ENCODE measurements at regions not wholly inside any gene's neighbourhood (a gene's known extent, or its start where the extent isn't known, plus 50 kb on each side); places are given as distances from the start of the nearest gene placed in this dataset.

- FAIRE-seq: no peak
- no peaks in the 10 kb centered on the region for H3K9me3 ChIP-seq (ENCODE audit: control insufficient read depth in 2 of 3, insufficient read depth in 1 of 3, low read length in 3 of 3)
- H3K27me3 ChIP-seq (ENCODE audit: control insufficient read depth, insufficient read depth, low read length): no peaks in the 10 kb centered on the region
- H3K4me3 ChIP-seq (ENCODE audit: low read length in 3 of 3): no peak overlapping the region
- no peaks in the 10 kb centered on the region for H3K36me3 ChIP-seq (ENCODE audit: control insufficient read depth in 2 of 3, insufficient read depth in 3 of 3, low read length in 3 of 3)
- no peak overlapping the region for H3K9ac ChIP-seq (ENCODE audit: low read length in 3 of 3)
- no peak for DNase-seq
- intact Hi-C loops (cut with DNase I): no loop called here
- no peak for TF ChIP-seq CTCF (IDR thresholded peaks at IDR 0.05; ENCODE audit: borderline replicate concordance, extremely low read depth, insufficient read depth)
- H3K4me1 ChIP-seq (ENCODE audit: control insufficient read depth in 2 of 3, insufficient read depth in 2 of 3, low read depth in 1 of 3, low read length in 3 of 3): no peaks in the 10 kb centered on the region
- no peak overlapping the region for H3K27ac ChIP-seq (ENCODE audit: low read depth in 2 of 2, low read length in 2 of 2)
These were observed 1686.4 kb downstream of the GRIK2 start for GRCh38 chr6:103079867-103080266.

GRCh38 chr6:103062136-103062535, 1668.6 kb downstream of the GRIK2 start:
- H3K9ac ChIP-seq (ENCODE audit: low read length in 3 of 3): no peak overlapping the region
- no peak for TF ChIP-seq CTCF (IDR thresholded peaks at IDR 0.05; ENCODE audit: borderline replicate concordance, extremely low read depth, insufficient read depth)
- no peaks in the 10 kb centered on the region for H3K36me3 ChIP-seq (ENCODE audit: control insufficient read depth in 2 of 3, insufficient read depth in 3 of 3, low read length in 3 of 3)
- H3K27ac ChIP-seq (ENCODE audit: low read depth in 2 of 2, low read length in 2 of 2): no peak overlapping the region
- H3K4me1 ChIP-seq (ENCODE audit: control insufficient read depth in 2 of 3, insufficient read depth in 2 of 3, low read depth in 1 of 3, low read length in 3 of 3): no peaks in the 10 kb centered on the region
- no peak overlapping the region for H3K4me3 ChIP-seq (ENCODE audit: low read length in 3 of 3)
- no peaks in the 10 kb centered on the region for H3K27me3 ChIP-seq (ENCODE audit: control insufficient read depth, insufficient read depth, low read length)
- H3K9me3 ChIP-seq (ENCODE audit: control insufficient read depth in 2 of 3, insufficient read depth in 1 of 3, low read length in 3 of 3): no peaks in the 10 kb centered on the region
- intact Hi-C loops (cut with DNase I): no loop called here
- no peak for FAIRE-seq
- no peak for DNase-seq

GRCh38 chr6:103047567-103047966, 1654.1 kb downstream of the GRIK2 start:
- Histone ChIP-seq H3K36me3 (ENCODE audit: control insufficient read depth in 2 of 3, insufficient read depth in 3 of 3, low read length in 3 of 3) (no peaks in the 10 kb centered on the region), H3K9ac (ENCODE audit: low read length in 3 of 3) (no peak overlapping the region), H3K4me3 (ENCODE audit: low read length in 3 of 3) (no peak overlapping the region), H3K27ac (ENCODE audit: low read depth in 2 of 2, low read length in 2 of 2) (no peak overlapping the region), H3K27me3 (ENCODE audit: control insufficient read depth, insufficient read depth, low read length) (no peaks in the 10 kb centered on the region), H3K9me3 (ENCODE audit: control insufficient read depth in 2 of 3, insufficient read depth in 1 of 3, low read length in 3 of 3) (no peaks in the 10 kb centered on the region), H3K4me1 (ENCODE audit: control insufficient read depth in 2 of 3, insufficient read depth in 2 of 3, low read depth in 1 of 3, low read length in 3 of 3) (no peaks in the 10 kb centered on the region)
- no peak for DNase-seq
- intact Hi-C loops (cut with DNase I): no loop called here
- FAIRE-seq: no peak
- no peak for TF ChIP-seq CTCF (IDR thresholded peaks at IDR 0.05; ENCODE audit: borderline replicate concordance, extremely low read depth, insufficient read depth)

GRCh38 chr6:103042336-103042735, 1648.8 kb downstream of the GRIK2 start:
- Histone ChIP-seq H3K27me3 (ENCODE audit: control insufficient read depth, insufficient read depth, low read length) (no peaks in the 10 kb centered on the region), H3K4me3 (ENCODE audit: low read length in 3 of 3) (no peak overlapping the region), H3K36me3 (ENCODE audit: control insufficient read depth in 2 of 3, insufficient read depth in 3 of 3, low read length in 3 of 3) (no peaks in the 10 kb centered on the region), H3K27ac (ENCODE audit: low read depth in 2 of 2, low read length in 2 of 2) (no peak overlapping the region), H3K9ac (ENCODE audit: low read length in 3 of 3) (no peak overlapping the region), H3K9me3 (ENCODE audit: control insufficient read depth in 2 of 3, insufficient read depth in 1 of 3, low read length in 3 of 3) (no peaks in the 10 kb centered on the region), H3K4me1 (ENCODE audit: control insufficient read depth in 2 of 3, insufficient read depth in 2 of 3, low read depth in 1 of 3, low read length in 3 of 3) (no peaks in the 10 kb centered on the region)
- FAIRE-seq (no peak), DNase-seq (peak in 2 of 5 donors; percentile 7 to 13)
- intact Hi-C loops (cut with DNase I): no loop called here
- TF ChIP-seq CTCF (IDR thresholded peaks at IDR 0.05; ENCODE audit: borderline replicate concordance, extremely low read depth, insufficient read depth): no peak
